Thymus (tissue), 11 donors: ENCODE measurements at regions not wholly inside any gene's neighbourhood (a gene's known extent, or its start where the extent isn't known, plus 50 kb on each side); places are given as distances from the start of the nearest gene placed in this dataset.

ENCODE experiments used
- DNase-seq, 9 donors: peaks; one replicate each; pipeline ENCODE4 v3.0.0-alpha.2; 2013; ENCODE audit warnings: low spot score in 9 of 9, low read depth in 6 of 9, missing footprints in 1 of 9
- H3K27ac ChIP-seq, 2 donors: one replicate each; pipeline ENCODE4 v1.5.1; 2013; ENCODE audit warnings: control low read depth in 1 of 2, low read depth in 1 of 2, low read length in 1 of 2, mild to moderate bottlenecking in 1 of 2, moderate library complexity in 1 of 2
- H3K27me3 ChIP-seq, 2 donors: one replicate each; pipeline ENCODE4 v1.5.1; 2013; ENCODE audit warnings: low read length in 1 of 2; ENCODE audit not compliant: control insufficient read depth in 2 of 2, insufficient read depth in 1 of 2
- H3K36me3 ChIP-seq, 2 donors: one replicate each; pipeline ENCODE4 v1.5.1; 2013; ENCODE audit warnings: low read length in 1 of 2, mild to moderate bottlenecking in 1 of 2, moderate library complexity in 1 of 2; ENCODE audit not compliant: control insufficient read depth in 2 of 2, insufficient read depth in 2 of 2
- H3K4me1 ChIP-seq, 2 donors: one replicate each; pipeline ENCODE4 v1.5.1; 2013; ENCODE audit warnings: low read length in 2 of 2; ENCODE audit not compliant: control insufficient read depth in 2 of 2, insufficient read depth in 2 of 2
- H3K4me3 ChIP-seq, 2 donors: one replicate each; pipeline ENCODE4 v1.5.1; 2013; ENCODE audit warnings: low read length in 2 of 2, control low read depth in 1 of 2, mild to moderate bottlenecking in 1 of 2
- H3K9me3 ChIP-seq, 2 donors: one replicate each; pipeline ENCODE4 v1.5.1; 2013; ENCODE audit warnings: low read length in 1 of 2, mild to moderate bottlenecking in 1 of 2; ENCODE audit not compliant: control insufficient read depth in 2 of 2, insufficient read depth in 1 of 2
- WGBS: extraction: QIAGEN DNeasy Blood & Tissue Kit; methylation state at CpG from one replicate; pipeline ENCODE4 v1.1.7; 2013; 5-methylcytosine and 5-hydroxymethylcytosine counted together
- donor health status: healthy.

DNA sequence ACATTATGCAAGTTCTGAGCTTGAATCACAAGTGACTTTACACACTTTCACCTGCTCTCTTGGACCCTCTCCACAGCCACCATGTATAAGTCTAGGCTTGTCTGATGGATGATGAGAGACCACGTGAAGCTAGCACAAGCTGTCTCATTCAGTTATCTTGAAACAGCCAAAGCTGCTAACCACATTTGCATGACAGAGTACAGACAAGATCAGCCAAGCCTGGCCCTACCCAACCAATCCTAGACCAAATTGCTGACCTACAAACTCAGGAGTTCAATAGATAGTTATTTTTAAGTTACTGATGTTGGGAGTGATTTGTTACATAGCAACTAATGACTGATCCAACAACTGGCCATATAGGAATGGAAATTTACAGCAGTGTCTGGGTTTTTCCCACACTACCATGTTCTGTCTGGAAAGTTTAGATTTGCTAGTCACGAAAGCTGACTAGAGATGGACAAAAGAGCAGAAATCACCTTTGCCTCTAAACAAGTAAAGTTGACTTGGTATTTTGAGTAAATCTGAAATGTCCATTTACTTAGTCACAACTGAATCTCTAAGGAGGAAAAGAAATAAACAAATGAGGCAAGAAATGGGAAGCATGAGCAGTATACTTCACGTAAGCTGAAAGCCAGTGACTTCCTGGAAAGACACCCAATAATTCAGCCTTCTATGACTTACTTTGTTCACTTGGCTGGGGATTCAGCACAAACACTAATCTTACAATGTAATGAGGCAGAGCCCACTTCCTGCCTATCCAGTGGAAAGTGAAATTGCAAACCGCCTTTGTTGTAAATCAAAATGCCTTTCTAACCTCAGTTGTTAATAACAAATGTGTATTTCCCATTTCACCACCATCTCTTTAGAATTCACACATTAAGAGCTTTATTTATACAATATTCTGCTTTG, 101.7 kb downstream of the FAM181B start:
- DNase-seq = no peak
- WGBS = 54% methylated on average over 4 of the region's 4 CpGs
- Histone ChIP-seq H3K36me3 (no peaks in the 10 kb centered on the region), H3K4me1 (no peaks in the 10 kb centered on the region), H3K4me3 (no peak overlapping the region), H3K27ac (no peak overlapping the region), H3K9me3 (peaks cover 0 to 3% of the 10 kb centered on the region in 2 donors), H3K27me3 (no peaks in the 10 kb centered on the region)

DNA sequence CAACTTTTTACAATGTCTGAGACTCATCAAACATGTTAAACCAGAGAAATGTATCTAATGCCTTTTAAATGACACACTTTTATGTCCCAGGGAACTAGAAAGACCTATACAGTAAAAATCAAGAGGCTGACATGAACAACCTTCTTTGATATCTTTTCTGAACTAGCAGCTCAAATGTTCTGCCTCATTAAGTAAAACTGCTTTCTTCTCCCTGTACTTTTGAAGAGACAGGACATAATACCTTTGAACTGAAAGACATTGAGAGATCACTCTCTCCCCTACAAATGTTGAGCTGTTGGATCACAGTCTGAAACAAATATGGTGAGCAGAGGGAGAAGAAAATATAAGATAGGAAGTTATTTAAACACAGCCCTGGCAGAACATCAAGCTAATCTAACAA, 123.0 kb downstream of the FAM181B start:
- DNase-seq = no peak
- Histone ChIP-seq H3K36me3 (no peaks in the 10 kb centered on the region), H3K27ac (no peak overlapping the region), H3K9me3 (no peaks in the 10 kb centered on the region), H3K4me3 (no peak overlapping the region), H3K27me3 (no peaks in the 10 kb centered on the region), H3K4me1 (no peaks in the 10 kb centered on the region)

DNA sequence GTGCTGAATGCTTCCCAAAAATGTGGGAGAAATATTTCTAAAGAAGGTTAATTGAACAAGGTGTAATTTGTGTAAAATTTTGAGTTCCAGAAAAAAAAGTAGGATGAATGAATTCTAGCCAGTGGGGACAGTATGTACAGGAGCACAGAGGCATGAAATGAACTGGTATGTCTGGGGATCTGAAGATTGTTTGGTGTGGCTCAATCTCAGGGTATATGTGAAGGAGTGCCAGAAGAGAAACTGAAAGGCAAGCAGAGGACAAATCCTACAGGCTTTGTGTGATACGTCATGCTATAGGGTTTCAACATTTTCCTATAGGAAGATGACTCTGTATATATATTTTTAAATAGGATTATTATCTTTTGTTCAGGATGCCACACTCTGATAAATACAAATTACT, 126.9 kb downstream of the FAM181B start:
- Histone ChIP-seq H3K9me3 (no peaks in the 10 kb centered on the region), H3K36me3 (no peaks in the 10 kb centered on the region), H3K4me1 (no peaks in the 10 kb centered on the region), H3K27ac (no peak overlapping the region), H3K27me3 (no peaks in the 10 kb centered on the region), H3K4me3 (no peak overlapping the region)
- WGBS = 91% methylated on average over 1 of the region's 1 CpG
- DNase-seq = no peak

DNA sequence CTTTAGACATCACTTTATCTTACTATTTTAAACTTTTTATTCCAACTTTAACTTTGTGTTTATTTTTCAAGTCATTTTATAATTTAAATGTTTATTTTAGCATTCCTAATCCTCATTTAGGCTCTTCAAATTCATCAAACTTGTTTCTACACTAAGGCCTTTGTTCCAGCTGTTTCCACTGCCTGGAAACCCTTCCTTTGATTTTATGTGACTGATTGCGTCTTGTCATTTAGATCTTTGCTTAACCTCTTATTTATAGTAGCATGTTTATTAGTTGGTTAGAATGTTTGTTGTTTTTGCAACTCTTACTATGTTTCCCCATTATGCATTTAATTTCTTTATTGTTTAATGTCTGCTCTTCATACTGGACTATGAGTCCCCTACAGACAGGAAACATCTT, 132.0 kb downstream of the FAM181B start:
- Histone ChIP-seq H3K27me3 (no peaks in the 10 kb centered on the region), H3K27ac (no peak overlapping the region), H3K4me1 (no peaks in the 10 kb centered on the region), H3K36me3 (no peaks in the 10 kb centered on the region), H3K4me3 (no peak overlapping the region), H3K9me3 (no peaks in the 10 kb centered on the region)
- WGBS = 88% methylated on average over 1 of the region's 1 CpG
- DNase-seq = no peak

DNA sequence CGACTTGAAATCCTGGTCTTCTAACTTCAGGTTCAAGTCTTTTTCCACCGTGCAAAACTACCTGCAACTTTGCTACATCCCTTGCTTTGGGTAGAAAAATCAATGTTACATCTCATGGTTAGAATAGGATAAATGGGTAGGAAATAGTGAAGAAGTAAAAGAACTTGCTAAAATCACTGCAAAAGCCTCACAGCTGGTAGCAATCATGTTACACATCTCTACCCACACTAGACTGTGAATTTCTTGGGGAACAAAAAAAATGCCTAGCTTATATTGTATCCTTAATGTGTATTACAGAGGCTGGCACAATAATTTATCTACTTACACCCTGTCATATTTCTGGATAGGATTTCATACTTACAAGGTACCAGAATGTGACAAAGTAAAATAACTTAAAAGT, 133.8 kb downstream of the FAM181B start:
- Histone ChIP-seq H3K9me3 (no peaks in the 10 kb centered on the region), H3K4me3 (no peak overlapping the region), H3K36me3 (no peaks in the 10 kb centered on the region), H3K27ac (no peak overlapping the region), H3K27me3 (no peaks in the 10 kb centered on the region), H3K4me1 (no peaks in the 10 kb centered on the region)
- 91% methylated on average over 2 of the region's 2 CpGs for WGBS
- DNase-seq = no peak

DNA sequence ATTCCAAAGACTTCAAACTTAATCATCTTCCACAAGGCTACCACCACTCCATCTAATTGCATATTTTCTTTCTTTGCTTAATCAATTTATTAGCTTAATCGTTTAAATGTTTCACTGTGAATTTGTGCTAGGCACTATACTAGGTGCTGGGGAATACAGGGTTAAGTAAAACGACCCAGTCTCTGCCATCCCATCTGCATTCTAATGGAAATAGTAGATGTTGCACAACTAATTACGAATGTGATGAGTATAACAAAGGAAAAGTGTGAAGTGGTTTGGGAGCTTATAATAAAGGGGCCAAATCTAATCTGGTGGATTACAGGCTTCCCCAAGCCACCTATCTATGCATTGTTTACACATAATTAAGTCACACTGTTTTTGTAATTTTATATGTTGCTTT, 147.1 kb downstream of the FAM181B start:
- DNase-seq = no peak
- Histone ChIP-seq H3K4me1 (no peaks in the 10 kb centered on the region), H3K27me3 (no peaks in the 10 kb centered on the region), H3K36me3 (no peaks in the 10 kb centered on the region), H3K27ac (no peak overlapping the region), H3K9me3 (no peaks in the 10 kb centered on the region), H3K4me3 (no peak overlapping the region)
- WGBS = 66% methylated on average over 3 of the region's 3 CpGs

DNA sequence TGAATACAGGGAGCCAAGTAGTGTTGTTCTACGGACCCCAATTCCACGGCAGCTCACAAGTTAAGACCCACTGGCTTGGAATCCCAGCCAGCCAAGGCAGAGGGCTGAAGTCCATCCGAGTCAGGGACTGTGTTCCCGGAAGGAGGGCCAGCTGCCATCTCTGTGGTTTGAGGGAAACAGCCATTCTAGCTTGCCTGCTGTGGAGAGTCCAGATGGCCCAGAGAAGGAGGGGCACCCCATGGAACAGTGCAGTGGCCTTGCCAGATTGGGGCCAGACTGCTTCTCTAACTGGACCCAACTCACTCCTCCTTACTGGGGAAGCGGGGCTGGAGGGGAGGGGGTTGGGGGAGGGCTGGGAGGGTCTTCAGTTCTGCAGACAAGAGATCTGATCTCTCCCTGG, 156.4 kb downstream of the FAM181B start:
- Histone ChIP-seq H3K27me3 (no peaks in the 10 kb centered on the region), H3K27ac (no peak overlapping the region), H3K4me3 (no peak overlapping the region), H3K36me3 (no peaks in the 10 kb centered on the region), H3K9me3 (no peaks in the 10 kb centered on the region), H3K4me1 (no peaks in the 10 kb centered on the region)
- no peak for DNase-seq
- 90% methylated on average over 5 of the region's 5 CpGs for WGBS

DNA sequence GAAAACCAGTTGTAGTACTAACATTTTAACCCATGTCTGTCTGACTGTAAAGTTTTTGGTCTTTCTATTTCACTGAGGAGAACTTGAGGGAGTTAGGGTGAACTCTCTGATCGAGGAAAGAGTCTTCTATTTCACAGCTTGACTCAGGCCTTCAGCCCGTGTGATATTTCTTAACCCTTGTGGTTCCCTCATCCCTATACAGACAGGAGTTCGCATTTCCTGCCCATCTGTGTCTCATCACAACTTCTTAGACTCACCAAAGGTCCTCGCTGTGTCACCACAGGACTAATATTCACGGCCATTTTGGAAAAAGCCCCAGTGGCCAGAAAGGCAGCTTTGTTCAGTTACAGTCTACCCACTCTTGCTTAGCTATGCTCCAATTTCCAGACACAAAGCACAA, 172.8 kb downstream of the FAM181B start:
- no peaks in the 10 kb centered on the region for H3K9me3 ChIP-seq
- no peak overlapping the region for H3K27ac ChIP-seq
- 65% methylated on average over 5 of the region's 5 CpGs for whole genome bisulfite sequencing
- H3K36me3 ChIP-seq = no peaks in the 10 kb centered on the region
- no peaks in the 10 kb centered on the region for H3K4me1 ChIP-seq
- DNase-seq = no peak
- H3K4me3 ChIP-seq = no peak overlapping the region
- H3K27me3 ChIP-seq = no peaks in the 10 kb centered on the region

DNA sequence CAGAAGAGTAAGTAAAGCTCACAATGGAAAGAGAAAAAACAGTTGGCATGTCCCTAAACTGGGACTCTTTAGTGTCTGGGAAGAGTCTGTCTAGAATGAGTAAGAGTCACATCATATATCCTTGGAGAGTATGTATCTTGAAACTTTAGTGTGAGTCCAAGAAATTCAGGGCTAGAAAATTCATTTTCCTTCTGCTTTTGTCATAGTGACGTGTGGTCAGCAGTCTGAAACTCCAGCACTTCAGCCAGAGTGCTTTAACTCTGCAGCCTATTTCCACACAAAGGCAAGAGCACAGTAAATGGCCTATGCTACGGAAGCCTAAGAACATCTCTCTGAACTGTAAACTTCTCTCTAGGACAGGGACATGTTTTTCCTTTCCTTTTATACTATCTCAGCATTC, 174.1 kb downstream of the FAM181B start:
- no peak for DNase-seq
- Histone ChIP-seq H3K9me3 (no peaks in the 10 kb centered on the region), H3K27ac (no peak overlapping the region), H3K4me1 (no peaks in the 10 kb centered on the region), H3K27me3 (no peaks in the 10 kb centered on the region), H3K36me3 (no peaks in the 10 kb centered on the region), H3K4me3 (no peak overlapping the region)
- WGBS = 75% methylated on average over 2 of the region's 2 CpGs
